BJ (cell line): ENCODE measurements at regions not wholly inside any gene's neighbourhood (a gene's known extent, or its start where the extent isn't known, plus 50 kb on each side); places are given as distances from the start of the nearest gene placed in this dataset.
"Not testable (repeated sequence)": the region's sequence is repeated elsewhere in the genome, so short reads cannot be mapped to it uniquely, and the experiment has no call there.

ENCODE experiments used
- CTCF ChIA-PET: fragments of 350-600 bp; formaldehyde crosslinking; extraction: SDS; loops from one replicate; lab custom pipeline; 2021; ENCODE audit warnings: antibody characterized with exemption, inconsistent platforms; lab: Yijun Ruan, JAX
- POLR2A ChIA-PET: fragments of 300-600 bp; sonication (Branson Sonifier 250); formaldehyde crosslinking; extraction: SDS; loops from one replicate; lab custom pipeline; 2021; ENCODE audit warnings: antibody characterized with exemption; lab: Charles Lee
- DNase-seq: peaks from one replicate; pipeline ENCODE4 v3.0.0-alpha.2; 2011; ENCODE audit warnings: low read depth
- H3K27me3 ChIP-seq: 2 replicates; pipeline ENCODE4 v1.6.0; 2011; ENCODE audit warnings: low read length; ENCODE audit not compliant: control insufficient read depth, insufficient read depth
- H3K36me3 ChIP-seq: 2 replicates; pipeline ENCODE4 v1.5.1; 2011; ENCODE audit warnings: low read length; ENCODE audit not compliant: control insufficient read depth, insufficient read depth
- H3K4me3 ChIP-seq: 2 replicates; pipeline ENCODE4 v1.5.1; 2011; ENCODE audit warnings: low read depth, mild to moderate bottlenecking, control low read depth, low read length
- CTCF ChIP-seq: IDR thresholded peaks from 2 replicates; pipeline ENCODE4 v1.5.1; 2011; ENCODE audit warnings: low read depth, mild to moderate bottlenecking, control low read depth, inconsistent platforms, low read length, moderate library complexity; ENCODE audit not compliant: insufficient read depth

- DNase-seq, result no peak
- Histone ChIP-seq H3K27me3 (peaks cover 13% of the 10 kb centered on the region), H3K36me3 (no peaks in the 10 kb centered on the region), H3K4me3 (no peak overlapping the region)
- ChIA-PET CTCF (no interaction called here), POLR2A (no interaction called here)
- TF ChIP-seq CTCF, result no peak
These were observed 65.0 kb downstream of the FOXD2 start for GRCh38 chr1:47502746-47503370.

- H3K4me3 ChIP-seq, DNase-seq, H3K36me3 ChIP-seq, POLR2A ChIA-PET: not testable (repeated sequence)
- peaks cover 20% of the 10 kb centered on the region for H3K27me3 ChIP-seq
- CTCF ChIA-PET, result interaction anchor here (1.3 kb wide), 1 partner anchor 221 kb away, joined by 4 read pairs; no protein-coding TSS in a partner anchor
These were observed 67.0 kb downstream of the FOXD2 start for GRCh38 chr1:47504840-47505239.

- ChIA-PET POLR2A (no interaction called here), CTCF (interaction anchor here (1.3 kb wide), 3 partner anchors 10 to 221 kb away, joined by 3 to 4 read pairs (median 4); no protein-coding TSS in a partner anchor)
These were observed 67.4 kb downstream of the FOXD2 start for GRCh38 chr1:47505267-47505666.

GRCh38 chr1:47506053-47506452 is 68.2 kb downstream of the FOXD2 start:
- Histone ChIP-seq H3K27me3 (peaks cover 20% of the 10 kb centered on the region), H3K4me3 (no peak overlapping the region), H3K36me3 (no peaks in the 10 kb centered on the region)
- no peak for TF ChIP-seq CTCF
- ChIA-PET POLR2A (no interaction called here), CTCF (interaction anchor here (0.6 to 1.3 kb wide), 4 partner anchors 11 to 220 kb away, joined by 3 to 4 read pairs (median 4); no protein-coding TSS in a partner anchor)
- no peak for DNase-seq

More at GRCh38 chr1:47505267-47505666, 67.4 kb downstream of the FOXD2 start:
- H3K36me3 ChIP-seq, result no peaks in the 10 kb centered on the region
- no peak for TF ChIP-seq CTCF
- H3K4me3 ChIP-seq, result no peak overlapping the region
- DNase-seq, result no peak
- H3K27me3 ChIP-seq, result peaks cover 20% of the 10 kb centered on the region

GRCh38 chr1:47507144-47507543 is 69.3 kb downstream of the FOXD2 start:
- ChIA-PET CTCF (interaction anchor here (1.2 to 2.0 kb wide), 2 partner anchors 12 to 219 kb away, joined by 3 to 4 read pairs; no protein-coding TSS in a partner anchor), POLR2A (no interaction called here)
- no peak for TF ChIP-seq CTCF

More at GRCh38 chr1:47507144-47507543, 69.3 kb downstream of the FOXD2 start:
- no peaks in the 10 kb centered on the region for H3K36me3 ChIP-seq
- H3K27me3 ChIP-seq, result peaks cover 20% of the 10 kb centered on the region
- H3K4me3 ChIP-seq, result no peak overlapping the region
- no peak for DNase-seq
